Fibroblast of the conjunctiva (primary cell): ENCODE measurements at regions not wholly inside any gene's neighbourhood (a gene's known extent, or its start where the extent isn't known, plus 50 kb on each side); places are given as distances from the start of the nearest gene placed in this dataset.
"Not testable (repeated sequence)": the region's sequence is repeated elsewhere in the genome, so short reads cannot be mapped to it uniquely, and the experiment has no call there.

ENCODE experiments used
- DNase-seq: peaks from one replicate; pipeline ENCODE4 v3.0.0-alpha.2; 2010; ENCODE audit warnings: low read depth

GRCh38 chr5:82644766-82645165, 366.6 kb upstream of the RPS23 start:
- no peak for DNase-seq

GRCh38 chr5:82644229-82644628, 366.1 kb upstream of the RPS23 start:
- DNase-seq: no peak

- DNase-seq: no peak
Observed at GRCh38 chr5:82642313-82642712, 364.2 kb upstream of the RPS23 start.

GRCh38 chr5:82641331-82642003, 363.3 kb upstream of the RPS23 start:
- peak; percentile 83 for DNase-seq

GRCh38 chr5:82640916-82641315, 362.8 kb upstream of the RPS23 start:
- no peak for DNase-seq

- peak; percentile 17 for DNase-seq
Observed at GRCh38 chr5:82639393-82640144, 361.4 kb upstream of the RPS23 start.

- no peak for DNase-seq
Observed at GRCh38 chr5:82636591-82636990, 358.4 kb upstream of the RPS23 start.

GRCh38 chr5:82635561-82636288, 357.6 kb upstream of the RPS23 start:
- DNase-seq: no peak

- no peak for DNase-seq
Observed at GRCh38 chr5:82628364-82628910, 350.3 kb upstream of the RPS23 start.

- DNase-seq: not testable (repeated sequence)
Observed at GRCh38 chr5:82626905-82627591, 348.9 kb upstream of the RPS23 start.

GRCh38 chr5:82626012-82626411, 347.9 kb upstream of the RPS23 start:
- DNase-seq: not testable (repeated sequence)

- no peak for DNase-seq
Observed at GRCh38 chr5:82624062-82624461, 345.9 kb upstream of the RPS23 start.

GRCh38 chr5:82622711-82623514, 344.8 kb upstream of the RPS23 start:
- no peak for DNase-seq

- DNase-seq: no peak
Observed at GRCh38 chr5:82622205-82622604, 344.1 kb upstream of the RPS23 start.

GRCh38 chr5:82620957-82621600, 342.9 kb upstream of the RPS23 start:
- DNase-seq: no peak

- no peak for DNase-seq
Observed at GRCh38 chr5:82619097-82619496, 340.9 kb upstream of the RPS23 start.

- DNase-seq: no peak
Observed at GRCh38 chr5:82614706-82615105, 336.6 kb upstream of the RPS23 start.

- no peak for DNase-seq
Observed at GRCh38 chr5:82613891-82614290, 335.7 kb upstream of the RPS23 start.

- no peak for DNase-seq
Observed at GRCh38 chr5:82610686-82611085, 332.5 kb upstream of the RPS23 start.

- DNase-seq: no peak
Observed at GRCh38 chr5:82605441-82605973, 327.4 kb upstream of the RPS23 start.
